ENCODE measurements at regions not wholly inside any gene's neighbourhood (a gene's known extent, or its start where the extent isn't known, plus 50 kb on each side); places are given as distances from the start of the nearest gene placed in this dataset.

DNA sequence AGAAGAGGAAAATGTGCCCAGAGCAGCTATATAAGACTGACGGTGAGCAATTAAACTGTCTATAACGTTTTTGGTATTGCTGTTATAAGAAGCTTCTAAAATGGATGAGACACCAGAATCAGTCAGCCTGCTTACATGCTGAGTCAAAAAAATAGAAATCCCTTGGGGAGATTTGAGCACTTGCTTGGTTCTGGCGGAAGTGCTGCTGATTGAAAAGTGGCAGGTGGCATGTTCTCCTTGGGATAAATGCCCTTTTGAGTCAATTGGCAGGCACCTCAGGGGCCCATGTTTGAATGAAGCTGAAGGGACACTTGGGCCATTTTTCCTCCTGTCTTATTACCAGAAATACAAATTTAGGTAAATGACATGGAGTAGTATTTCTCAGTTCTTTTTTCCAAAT, 148.7 kb downstream of the PTCHD1 start:
- no peaks in the 10 kb centered on the region for H3K9me3 ChIP-seq (ENCODE audit: insufficient read depth, low read depth, low read length)
- H3K9ac ChIP-seq (ENCODE audit: low read length): no peak overlapping the region
- TF ChIP-seq EZH2 (IDR thresholded peaks at IDR 0.05; ENCODE audit: insufficient read depth, low read length): no peak
- TF ChIP-seq, protein P1, sequence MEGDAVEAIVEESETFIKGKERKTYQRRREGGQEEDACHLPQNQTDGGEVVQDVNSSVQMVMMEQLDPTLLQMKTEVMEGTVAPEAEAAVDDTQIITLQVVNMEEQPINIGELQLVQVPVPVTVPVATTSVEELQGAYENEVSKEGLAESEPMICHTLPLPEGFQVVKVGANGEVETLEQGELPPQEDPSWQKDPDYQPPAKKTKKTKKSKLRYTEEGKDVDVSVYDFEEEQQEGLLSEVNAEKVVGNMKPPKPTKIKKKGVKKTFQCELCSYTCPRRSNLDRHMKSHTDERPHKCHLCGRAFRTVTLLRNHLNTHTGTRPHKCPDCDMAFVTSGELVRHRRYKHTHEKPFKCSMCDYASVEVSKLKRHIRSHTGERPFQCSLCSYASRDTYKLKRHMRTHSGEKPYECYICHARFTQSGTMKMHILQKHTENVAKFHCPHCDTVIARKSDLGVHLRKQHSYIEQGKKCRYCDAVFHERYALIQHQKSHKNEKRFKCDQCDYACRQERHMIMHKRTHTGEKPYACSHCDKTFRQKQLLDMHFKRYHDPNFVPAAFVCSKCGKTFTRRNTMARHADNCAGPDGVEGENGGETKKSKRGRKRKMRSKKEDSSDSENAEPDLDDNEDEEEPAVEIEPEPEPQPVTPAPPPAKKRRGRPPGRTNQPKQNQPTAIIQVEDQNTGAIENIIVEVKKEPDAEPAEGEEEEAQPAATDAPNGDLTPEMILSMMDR (IDR thresholded peaks at IDR 0.05; ENCODE audit: insufficient read depth, low read depth, low read length): no peak
- DNase-seq (ENCODE audit: low read depth) (no peak), FAIRE-seq (no peak)
- no peak overlapping the region for H3K27ac Mint-ChIP-seq (ENCODE audit: unreplicated experiment)
- no peaks in the 10 kb centered on the region for H3K79me2 ChIP-seq (ENCODE audit: insufficient read depth, low read length)
- no peak overlapping the region for H3K27ac ChIP-seq (ENCODE audit: low read depth, low read length)
- H3K4me3 Mint-ChIP-seq (ENCODE audit: unreplicated experiment): no peak overlapping the region
- H3K9me3 Mint-ChIP-seq (ENCODE audit: unreplicated experiment): no peaks in the 10 kb centered on the region
- H3K36me3 Mint-ChIP-seq (ENCODE audit: low read depth, unreplicated experiment): no peaks in the 10 kb centered on the region
- no peaks in the 10 kb centered on the region for H3K27me3 ChIP-seq (ENCODE audit: insufficient read depth, low read length)
- no peak overlapping the region for H2AFZ ChIP-seq (ENCODE audit: low read depth, low read length)
- no peaks in the 10 kb centered on the region for H3K4me1 ChIP-seq (ENCODE audit: insufficient read depth, low read length)
- no peak overlapping the region for H3K4me3 ChIP-seq (ENCODE audit: insufficient read depth, low read depth, low read length)
- no peaks in the 10 kb centered on the region for H3K27me3 Mint-ChIP-seq (ENCODE audit: low read depth, unreplicated experiment)
- H3K36me3 ChIP-seq (ENCODE audit: insufficient read depth, low read length): no peaks in the 10 kb centered on the region
- H4K20me1 ChIP-seq (ENCODE audit: insufficient read depth, low read length): no peaks in the 10 kb centered on the region
- no peak overlapping the region for H3K4me2 ChIP-seq (ENCODE audit: low read length)
- no peaks in the 10 kb centered on the region for H3K4me1 Mint-ChIP-seq (ENCODE audit: low read depth, unreplicated experiment)

GRCh38 chrX:23493941-23494374, 159.3 kb downstream of the PTCHD1 start:
- Mint-ChIP-seq H3K27ac (ENCODE audit: unreplicated experiment) (no peak overlapping the region), H3K36me3 (ENCODE audit: low read depth, unreplicated experiment) (no peaks in the 10 kb centered on the region), H3K4me1 (ENCODE audit: low read depth, unreplicated experiment) (peaks cover 4% of the 10 kb centered on the region), H3K9me3 (ENCODE audit: unreplicated experiment) (no peaks in the 10 kb centered on the region), H3K4me3 (ENCODE audit: unreplicated experiment) (no peak overlapping the region), H3K27me3 (ENCODE audit: low read depth, unreplicated experiment) (no peaks in the 10 kb centered on the region)
- no peak overlapping the region for H2AFZ ChIP-seq (ENCODE audit: low read depth, low read length)
- TF ChIP-seq, protein P1 (IDR thresholded peaks at IDR 0.05; ENCODE audit: insufficient read depth, low read depth, low read length): no peak
- TF ChIP-seq EZH2 (IDR thresholded peaks at IDR 0.05; ENCODE audit: insufficient read depth, low read length): no peak
- peak overlapping the region; percentile 46 for H3K4me2 ChIP-seq (ENCODE audit: low read length)
- no peaks in the 10 kb centered on the region for H3K79me2 ChIP-seq (ENCODE audit: insufficient read depth, low read length)
- peaks cover 5% of the 10 kb centered on the region for H3K4me1 ChIP-seq (ENCODE audit: insufficient read depth, low read length)
- no peak overlapping the region for H3K9ac ChIP-seq (ENCODE audit: low read length)
- H4K20me1 ChIP-seq (ENCODE audit: insufficient read depth, low read length): no peaks in the 10 kb centered on the region
- H3K27ac ChIP-seq (ENCODE audit: low read depth, low read length): no peak overlapping the region
- no peaks in the 10 kb centered on the region for H3K36me3 ChIP-seq (ENCODE audit: insufficient read depth, low read length)
- FAIRE-seq: peak; percentile 47
- no peak overlapping the region for H3K4me3 ChIP-seq (ENCODE audit: insufficient read depth, low read depth, low read length)
- peak; percentile 59 for DNase-seq (ENCODE audit: low read depth)
- no peaks in the 10 kb centered on the region for H3K9me3 ChIP-seq (ENCODE audit: insufficient read depth, low read depth, low read length)
- no peaks in the 10 kb centered on the region for H3K27me3 ChIP-seq (ENCODE audit: insufficient read depth, low read length)

DNA sequence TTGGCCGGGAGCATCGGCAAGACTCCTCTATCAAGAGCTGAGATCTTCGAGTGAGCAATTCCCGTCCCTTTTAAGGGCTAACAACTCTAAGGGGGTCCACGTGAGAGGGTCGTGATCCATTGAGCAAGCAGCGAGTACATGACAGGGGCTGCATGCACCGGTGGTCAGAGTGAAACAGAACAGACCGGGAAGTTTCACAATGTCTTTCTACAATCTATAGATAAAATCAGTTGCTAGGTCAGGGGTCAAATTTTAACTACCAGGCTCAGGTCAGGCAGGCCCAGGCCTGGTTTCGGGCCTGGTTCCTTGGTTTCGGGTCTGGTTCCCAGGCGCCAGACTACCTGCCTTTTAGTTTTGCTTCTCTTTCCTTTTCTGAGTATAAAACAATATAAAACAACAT, 160.1 kb downstream of the PTCHD1 start:
- H3K4me3 ChIP-seq (ENCODE audit: insufficient read depth, low read depth, low read length): no peak overlapping the region
- Mint-ChIP-seq H3K27me3 (ENCODE audit: low read depth, unreplicated experiment) (no peaks in the 10 kb centered on the region), H3K36me3 (ENCODE audit: low read depth, unreplicated experiment) (no peaks in the 10 kb centered on the region), H3K27ac (ENCODE audit: unreplicated experiment) (no peak overlapping the region), H3K4me3 (ENCODE audit: unreplicated experiment) (no peak overlapping the region), H3K4me1 (ENCODE audit: low read depth, unreplicated experiment) (peaks cover 4% of the 10 kb centered on the region), H3K9me3 (ENCODE audit: unreplicated experiment) (no peaks in the 10 kb centered on the region)
- TF ChIP-seq, protein P1 (IDR thresholded peaks at IDR 0.05; ENCODE audit: insufficient read depth, low read depth, low read length): no peak
- TF ChIP-seq EZH2 (IDR thresholded peaks at IDR 0.05; ENCODE audit: insufficient read depth, low read length): no peak
- H3K9me3 ChIP-seq (ENCODE audit: insufficient read depth, low read depth, low read length): no peaks in the 10 kb centered on the region
- no peaks in the 10 kb centered on the region for H3K27me3 ChIP-seq (ENCODE audit: insufficient read depth, low read length)
- H3K36me3 ChIP-seq (ENCODE audit: insufficient read depth, low read length): no peaks in the 10 kb centered on the region
- no peak for DNase-seq (ENCODE audit: low read depth)
- no peaks in the 10 kb centered on the region for H4K20me1 ChIP-seq (ENCODE audit: insufficient read depth, low read length)
- no peak for FAIRE-seq
- peaks cover 5% of the 10 kb centered on the region for H3K4me1 ChIP-seq (ENCODE audit: insufficient read depth, low read length)
- no peak overlapping the region for H3K4me2 ChIP-seq (ENCODE audit: low read length)
- no peak overlapping the region for H3K27ac ChIP-seq (ENCODE audit: low read depth, low read length)
- no peak overlapping the region for H3K9ac ChIP-seq (ENCODE audit: low read length)
- no peaks in the 10 kb centered on the region for H3K79me2 ChIP-seq (ENCODE audit: insufficient read depth, low read length)
- H2AFZ ChIP-seq (ENCODE audit: low read depth, low read length): no peak overlapping the region

Data from astrocyte (in vitro differentiated cells and primary cell).